ENCODE measurements at regions not wholly inside any gene's neighbourhood (a gene's known extent, or its start where the extent isn't known, plus 50 kb on each side); places are given as distances from the start of the nearest gene placed in this dataset.

DNA sequence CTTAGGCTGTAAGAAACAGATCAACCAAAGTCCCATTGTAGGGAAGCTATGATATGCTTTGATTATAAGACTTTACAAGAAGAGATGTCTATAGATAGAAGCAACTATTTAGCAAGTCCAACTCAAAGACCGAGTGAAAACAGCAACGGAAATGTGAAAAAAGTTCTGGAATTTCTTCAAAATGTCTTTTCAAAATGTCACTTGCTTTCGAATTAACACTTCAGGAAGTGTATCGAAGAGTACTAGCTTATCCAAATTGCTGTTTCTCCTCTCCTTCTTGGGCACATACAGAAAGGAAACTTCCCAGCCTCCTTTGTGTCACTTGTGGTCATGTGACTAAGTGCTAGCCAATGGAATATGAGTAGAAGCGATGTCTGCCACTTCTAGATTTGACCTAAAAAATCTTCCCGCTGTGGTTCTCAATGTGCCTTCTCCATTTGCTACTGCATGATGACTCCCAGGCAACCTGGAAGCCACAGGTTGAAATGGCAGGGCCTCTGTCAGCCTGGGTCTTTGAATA, 89.9 kb downstream of the TSEN15 start:
- DNase-seq, result no peak

DNA sequence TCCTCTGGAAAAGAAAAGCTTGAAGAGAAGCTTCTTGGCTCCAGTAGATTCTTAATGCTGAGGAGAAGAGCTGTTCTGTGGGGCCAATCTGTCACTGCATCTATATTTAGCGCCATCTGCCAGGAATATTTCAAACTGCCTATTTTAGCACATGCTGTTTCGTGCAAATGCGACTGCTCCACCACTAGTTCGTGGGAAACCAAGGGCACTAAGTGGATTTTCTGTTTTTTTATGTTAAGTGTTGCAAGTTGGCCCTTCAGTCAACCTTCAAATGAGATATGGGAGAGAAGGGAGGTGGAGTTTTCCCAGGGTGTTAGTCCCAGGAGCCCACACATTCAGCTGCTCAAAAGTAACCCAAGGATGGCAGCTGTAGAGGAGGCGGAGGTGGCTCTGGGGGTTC, 91.9 kb downstream of the TSEN15 start:
- DNase-seq, result peak in 1 of 3 donors; percentile 21

DNA sequence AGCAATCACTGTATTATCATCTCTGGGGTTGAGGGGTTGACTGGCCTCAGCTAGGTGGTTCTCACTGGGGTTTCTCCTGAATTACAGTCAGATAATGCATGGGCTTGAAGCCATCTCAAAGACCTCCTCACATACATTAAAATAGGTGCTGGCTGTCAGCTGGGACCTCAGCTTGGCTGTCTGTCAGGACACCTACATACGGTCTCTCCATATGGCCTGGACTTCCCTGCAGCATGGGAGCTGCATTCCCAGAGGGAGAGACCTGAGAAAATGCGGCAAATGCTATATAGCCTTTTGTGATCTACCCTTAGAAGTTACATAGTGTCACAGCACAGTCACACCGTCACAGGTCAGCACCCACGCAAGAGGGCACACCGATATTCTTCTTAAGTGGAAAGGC, 93.6 kb downstream of the TSEN15 start:
- DNase-seq, result no peak

DNA sequence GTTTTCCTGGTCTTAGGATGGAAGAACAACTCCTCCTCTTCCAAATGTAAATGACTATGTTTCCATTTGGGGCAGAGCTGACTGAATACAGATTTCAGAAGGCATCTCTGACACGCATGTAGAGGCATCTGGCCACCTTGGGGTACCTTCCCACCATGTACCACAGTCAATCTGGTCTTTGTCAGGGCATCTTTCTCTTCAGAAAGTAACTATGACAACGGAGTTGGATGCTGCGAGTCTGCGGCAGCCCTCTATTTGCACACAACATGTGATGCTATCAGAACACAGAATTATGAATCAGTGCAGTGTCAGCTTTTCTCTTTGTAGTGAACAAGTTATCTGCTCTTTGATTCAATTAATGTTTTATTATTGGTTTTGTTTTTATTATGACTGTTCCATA, 94.7 kb downstream of the TSEN15 start:
- DNase-seq, result no peak

DNA sequence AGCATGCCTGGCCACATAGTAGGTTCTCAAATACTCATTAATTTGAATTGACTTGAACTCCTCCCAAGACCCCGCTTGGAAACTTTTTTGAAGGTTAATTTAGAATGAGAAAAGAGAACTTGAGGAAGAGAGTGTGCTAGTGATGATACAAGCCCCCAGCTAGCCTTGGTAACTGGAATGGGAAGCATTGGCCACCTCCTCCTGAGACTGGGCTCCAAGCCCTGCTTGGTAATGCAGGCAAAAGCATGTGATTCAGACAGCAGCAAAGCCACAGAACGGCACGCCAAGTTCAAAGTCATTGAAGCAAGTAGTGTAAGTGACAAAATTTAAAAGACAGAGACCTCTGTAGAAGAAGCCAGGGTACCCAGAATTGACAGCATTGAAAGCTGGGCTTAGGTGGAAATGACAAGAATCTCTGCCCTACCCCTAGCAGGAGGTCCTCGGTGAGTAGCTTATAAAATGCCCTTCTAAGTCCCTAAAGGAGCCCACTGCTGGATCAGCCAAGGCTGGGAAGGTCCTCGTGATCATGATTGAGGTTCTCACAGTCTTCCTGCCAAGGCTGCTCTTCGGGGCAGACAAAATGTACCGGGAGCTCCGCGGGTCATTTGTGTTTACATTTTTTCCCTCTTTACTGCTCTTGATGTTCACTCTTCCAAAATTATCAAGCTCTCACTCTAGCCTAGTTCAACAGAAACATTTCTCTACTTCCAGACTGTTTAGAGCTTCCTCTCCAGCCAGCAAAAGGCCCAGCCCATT, 99.4 kb downstream of the TSEN15 start:
- peak; percentile 57 to 77 (median 62) for DNase-seq

DNA sequence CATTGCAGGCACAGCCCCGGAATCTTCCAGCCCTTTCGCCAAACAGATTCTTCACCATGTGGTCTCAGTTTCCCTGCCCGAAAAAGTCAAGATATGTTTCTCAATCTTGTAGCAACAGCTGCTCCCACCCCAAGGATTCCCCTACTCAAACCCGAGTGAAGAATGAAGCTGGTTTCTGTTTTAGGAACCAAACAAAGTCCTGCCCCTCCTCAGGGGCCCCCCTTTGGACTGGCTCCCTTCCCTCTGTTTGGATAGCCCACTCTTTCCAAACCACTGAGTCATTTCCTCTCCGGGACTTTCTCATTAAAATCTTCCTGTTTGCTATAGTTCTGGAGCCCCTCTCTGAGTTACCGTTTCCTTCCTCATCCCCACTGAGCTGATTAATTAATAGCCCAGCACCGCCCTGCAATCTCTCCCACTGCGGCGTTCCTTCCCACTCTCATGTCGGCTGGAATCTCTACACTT, 100.9 kb downstream of the TSEN15 start:
- DNase-seq, result peak; percentile 95 to 98 (median 96)

DNA sequence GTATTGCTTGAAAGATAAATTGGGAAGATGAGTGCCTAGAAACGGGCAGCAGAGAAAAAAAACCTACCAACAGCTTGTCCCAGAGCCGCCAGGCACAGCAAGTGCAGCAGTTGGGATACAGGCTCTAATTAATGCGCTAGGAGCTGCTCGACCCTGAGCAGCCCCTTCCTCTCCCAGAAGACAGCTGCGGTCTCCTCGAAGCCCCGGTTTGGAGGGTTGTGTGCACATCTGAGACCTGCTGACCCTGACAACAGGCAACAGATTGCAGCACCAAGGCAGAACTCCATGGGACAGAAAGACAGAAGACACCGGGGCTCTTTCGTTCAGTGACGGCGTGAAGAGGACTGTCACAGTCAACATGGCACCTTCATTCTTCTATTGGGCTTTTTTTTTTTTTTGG, 101.4 kb downstream of the TSEN15 start:
- DNase-seq, result peak in 2 of 3 donors; percentile 46 to 55

DNA sequence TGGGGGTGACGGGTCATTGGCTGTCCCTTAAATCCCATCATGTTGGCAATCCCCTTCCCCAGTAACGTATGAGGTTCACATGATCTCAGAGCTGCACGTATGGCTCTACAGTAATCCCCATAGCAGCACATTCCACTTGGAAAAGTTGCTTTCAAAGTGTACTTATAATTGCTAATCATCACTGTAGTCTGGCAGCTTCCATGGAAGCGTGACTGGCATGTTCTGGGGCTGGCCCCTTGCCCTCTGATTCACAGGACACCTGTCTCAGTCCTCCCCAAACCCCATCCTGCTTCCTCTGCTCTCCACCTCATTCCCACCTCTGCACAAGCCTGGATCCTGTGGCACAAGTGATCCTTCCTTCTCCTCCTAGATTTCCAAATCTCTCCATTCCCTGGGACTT, 102.2 kb downstream of the TSEN15 start:
- peak in 1 of 3 donors; percentile 40 for DNase-seq

DNA sequence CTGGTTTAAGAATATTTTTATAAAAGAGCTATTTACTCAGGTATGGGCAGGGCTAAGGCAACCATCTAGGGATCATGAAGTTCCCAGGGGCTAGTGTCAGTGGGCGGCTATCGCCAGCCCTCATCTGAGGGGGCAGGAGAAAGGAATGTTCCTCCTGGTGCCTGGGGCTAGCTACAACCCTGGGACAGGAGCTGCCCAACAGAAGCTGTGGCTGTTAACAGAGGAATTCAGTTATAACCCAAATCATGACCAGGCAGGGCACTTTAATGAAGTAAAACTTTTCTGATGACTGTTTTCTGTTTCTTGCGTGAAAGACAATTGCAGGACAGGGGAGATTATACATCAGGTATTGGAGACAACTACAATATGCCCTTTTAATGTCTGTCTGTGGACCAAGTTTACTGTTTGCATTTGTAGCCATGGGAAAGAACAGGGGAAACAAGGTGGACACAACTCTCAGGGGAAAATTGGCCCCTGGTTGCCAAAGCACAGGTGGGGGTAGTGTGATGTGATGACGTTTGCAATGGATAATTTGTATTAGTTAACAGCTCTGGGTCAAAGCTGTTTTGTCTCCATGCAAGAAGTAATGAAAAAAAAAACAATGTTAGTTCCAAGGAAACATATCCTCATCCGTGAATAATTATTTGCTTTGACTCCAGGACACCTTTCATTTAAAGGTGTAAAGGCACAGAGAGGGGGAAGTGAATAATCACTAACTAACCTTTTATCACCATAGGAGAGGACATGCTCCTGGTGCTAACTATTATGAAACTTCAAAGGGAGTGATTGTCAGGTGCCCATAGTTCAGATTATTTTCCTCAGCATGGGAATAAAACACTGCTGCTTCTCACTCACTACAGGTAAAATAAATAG, 105.2 kb downstream of the TSEN15 start:
- no peak for DNase-seq

DNA sequence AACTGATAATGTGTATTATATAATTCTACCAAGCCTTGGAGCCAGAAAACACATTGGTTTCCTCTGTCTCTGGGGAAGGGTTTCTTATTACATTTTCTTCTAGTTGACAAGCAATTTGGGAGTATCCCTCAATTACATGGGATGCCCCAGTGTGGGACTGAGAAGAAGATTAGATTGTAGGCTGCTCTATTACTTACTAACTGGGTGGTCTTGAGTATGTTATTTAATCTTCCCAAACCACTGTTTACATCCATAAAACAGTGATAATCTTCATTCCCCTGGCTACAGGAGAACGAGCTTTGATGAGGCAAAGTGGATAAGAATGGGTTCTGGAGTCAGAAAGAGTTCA, 105.8 kb downstream of the TSEN15 start:
- no peak for DNase-seq

DNA sequence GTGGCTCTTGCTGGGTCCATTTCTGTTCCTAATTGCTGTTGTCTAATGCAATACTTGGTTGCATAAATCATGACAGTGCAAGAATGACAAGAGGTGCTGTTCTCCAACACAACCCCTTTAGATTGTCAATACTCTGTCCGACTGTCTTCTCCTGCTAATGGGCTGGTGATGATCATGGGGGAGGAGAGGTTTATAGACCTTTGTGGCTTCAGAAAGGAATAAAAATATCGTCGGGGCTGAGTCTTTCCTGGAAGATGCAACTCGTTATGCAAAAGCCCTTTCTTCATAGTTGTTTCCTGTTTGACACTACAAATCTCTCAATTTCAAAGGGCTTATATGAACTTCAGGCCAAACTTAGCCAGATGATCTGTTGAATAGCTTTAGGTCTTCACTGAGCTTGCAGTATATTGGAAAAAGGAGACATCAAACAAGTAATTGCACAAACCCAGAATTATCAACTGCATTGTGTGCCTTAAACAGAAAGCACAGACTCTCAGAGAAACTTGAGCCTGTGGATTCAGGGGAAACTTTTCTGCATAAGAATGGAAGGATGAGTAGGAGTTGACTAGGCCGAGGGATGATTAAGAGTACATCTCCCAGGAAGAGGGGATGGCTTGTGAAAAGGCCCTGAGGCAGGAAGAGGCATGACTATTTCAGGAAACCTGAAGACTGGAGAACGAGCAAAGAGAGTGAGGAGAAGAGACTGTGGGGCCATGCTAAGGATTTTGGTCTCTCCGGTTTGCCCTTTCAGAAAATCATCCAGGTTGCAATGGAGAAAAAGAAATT, 107.6 kb downstream of the TSEN15 start:
- peak; percentile 79 to 90 (median 81) for DNase-seq

DNA sequence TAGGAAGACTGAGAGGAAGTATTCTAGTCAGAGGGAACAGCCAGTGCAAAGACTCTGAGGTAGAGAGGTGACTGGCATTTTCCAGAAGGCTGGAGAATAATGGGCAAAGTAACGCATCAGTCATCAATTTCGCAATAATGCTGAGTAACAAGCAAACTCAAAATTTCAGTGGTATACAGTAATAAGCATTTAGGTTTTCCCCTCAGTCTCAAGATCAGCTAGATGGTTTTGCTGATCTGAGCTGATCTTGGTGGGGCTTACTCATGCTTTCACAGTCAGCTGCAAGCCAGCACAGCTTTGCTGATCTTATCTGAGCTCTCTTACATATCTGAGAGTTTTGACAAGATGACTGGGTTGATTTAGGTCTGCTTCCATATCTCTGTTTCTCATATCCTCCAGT, 108.7 kb downstream of the TSEN15 start:
- peak; percentile 89 to 99 (median 96) for DNase-seq

DNA sequence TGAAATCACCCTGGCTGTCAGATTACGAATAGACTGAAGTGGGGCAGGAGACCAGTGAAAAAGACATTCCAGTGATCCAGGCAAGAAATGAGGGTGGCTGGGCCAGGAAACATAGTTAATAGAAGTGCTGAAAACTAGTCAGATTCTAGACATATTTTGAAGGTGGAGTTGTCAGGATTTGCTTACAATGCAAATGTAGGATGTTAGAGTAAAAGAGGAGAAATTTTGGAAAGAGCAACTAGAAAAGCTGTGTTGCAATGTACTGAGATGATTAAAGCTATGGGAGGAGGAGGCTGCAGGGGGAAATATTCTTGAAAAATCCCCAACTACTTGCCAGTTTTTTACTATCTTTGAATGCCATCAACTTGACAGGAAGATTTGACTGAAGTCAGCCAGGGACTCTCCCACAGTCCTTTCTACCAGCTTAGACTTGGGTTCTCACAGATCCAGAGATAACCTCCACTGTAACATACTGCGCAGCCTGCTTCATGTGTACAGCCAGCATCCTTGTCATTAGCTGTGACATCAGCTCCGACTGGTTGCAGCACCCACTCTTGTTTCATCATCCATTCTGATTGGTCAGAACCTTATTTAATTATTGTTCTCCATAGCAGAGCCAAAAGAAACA, 109.7 kb downstream of the TSEN15 start:
- DNase-seq, result peak; percentile 93 to 99 (median 93)

DNA sequence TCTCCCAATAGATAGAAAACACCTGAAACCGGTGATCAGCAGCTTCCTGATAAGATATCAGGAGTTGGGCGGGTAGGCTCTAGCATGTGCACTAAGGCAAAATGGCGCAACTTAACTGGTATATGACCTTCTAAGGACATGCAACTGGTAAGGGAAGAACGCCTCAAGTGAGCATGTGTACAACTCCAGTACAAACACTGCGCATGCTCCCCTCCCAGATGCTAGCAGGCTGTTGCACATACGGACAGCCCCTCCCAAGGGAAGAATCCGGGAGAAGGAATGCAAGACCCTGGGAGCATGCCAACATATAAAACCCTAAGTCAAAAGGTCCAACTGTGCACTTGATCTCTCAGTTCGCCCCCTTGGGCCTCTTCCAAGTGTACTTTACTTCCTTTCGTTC, 110.8 kb downstream of the TSEN15 start:
- DNase-seq, result no peak

DNA sequence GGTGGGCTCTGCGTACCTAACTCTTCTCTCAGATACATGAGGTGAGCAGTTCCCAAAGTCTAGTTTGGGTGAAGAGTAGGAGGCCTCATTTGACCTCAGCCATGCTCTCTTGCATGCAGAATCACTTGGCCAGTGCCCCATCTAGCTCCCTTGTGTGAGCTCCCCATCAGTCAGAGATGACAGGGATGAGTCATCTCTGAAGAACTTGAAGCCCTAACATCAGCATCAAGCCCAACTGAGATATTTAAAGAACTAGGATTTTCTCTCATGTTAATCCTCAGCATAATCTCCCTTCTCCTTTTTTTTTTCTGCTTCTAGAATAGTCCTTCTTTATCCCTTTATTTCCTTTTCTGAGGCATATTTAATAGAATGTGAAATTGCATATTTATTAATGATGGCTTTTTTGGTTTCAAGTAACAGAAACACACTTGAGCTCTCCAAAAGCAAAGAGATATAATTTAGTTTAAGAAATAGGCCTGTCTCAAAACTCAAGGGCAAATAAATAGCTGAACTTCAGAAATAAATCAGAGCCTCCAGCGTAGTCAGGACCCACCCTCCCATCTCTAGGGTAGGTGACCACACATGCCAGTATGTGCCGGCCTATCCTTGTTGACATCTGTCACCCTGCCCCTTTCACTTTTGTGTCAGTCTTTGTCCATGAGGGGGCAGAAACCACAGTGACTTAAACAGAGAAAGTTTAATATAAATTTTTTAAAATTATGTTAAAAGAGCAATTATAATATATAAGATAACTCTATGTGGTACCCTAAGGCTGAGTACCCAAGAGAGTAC, 112.3 kb downstream of the TSEN15 start:
- peak; percentile 72 to 82 (median 81) for DNase-seq

DNA sequence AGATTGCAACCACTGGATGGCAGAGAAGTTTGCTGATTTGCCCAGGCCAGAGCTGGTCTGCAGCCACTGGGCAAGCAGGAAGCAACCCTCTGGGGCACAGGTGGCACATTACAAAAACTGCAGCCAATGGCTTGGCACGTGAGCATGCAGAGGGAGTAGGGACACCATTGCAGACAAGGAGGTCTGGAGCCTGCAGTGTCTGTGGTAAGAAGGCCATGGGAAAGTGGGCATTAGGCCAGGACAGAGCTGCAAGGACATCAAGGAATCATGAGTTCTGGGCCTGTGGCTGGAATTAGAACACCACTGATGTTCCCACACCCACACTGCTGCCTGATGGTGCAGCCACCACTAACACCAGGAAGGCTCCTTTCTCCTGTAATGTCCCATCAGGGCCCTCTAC, 113.0 kb downstream of the TSEN15 start:
- peak in 1 of 3 donors; percentile 41 for DNase-seq

DNA sequence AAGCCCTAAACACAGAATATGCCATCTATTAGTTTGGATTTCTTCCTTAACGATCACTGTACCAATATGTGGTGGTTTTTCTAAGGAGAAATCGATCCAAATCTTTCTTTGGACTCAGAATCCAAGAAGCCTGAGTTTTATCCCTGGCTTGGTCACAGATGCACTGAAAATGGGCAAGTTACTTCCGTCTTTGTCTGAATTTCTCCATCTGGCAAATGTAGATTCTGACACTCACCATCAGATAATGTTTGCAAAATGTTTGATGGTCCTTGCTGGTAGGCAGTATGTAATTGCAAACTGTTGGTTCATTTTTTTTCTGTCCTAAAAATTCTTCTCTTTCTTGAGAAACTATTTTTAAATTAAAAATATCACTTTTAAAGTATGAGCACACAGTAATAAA, 115.0 kb downstream of the TSEN15 start:
- DNase-seq, result no peak

DNA sequence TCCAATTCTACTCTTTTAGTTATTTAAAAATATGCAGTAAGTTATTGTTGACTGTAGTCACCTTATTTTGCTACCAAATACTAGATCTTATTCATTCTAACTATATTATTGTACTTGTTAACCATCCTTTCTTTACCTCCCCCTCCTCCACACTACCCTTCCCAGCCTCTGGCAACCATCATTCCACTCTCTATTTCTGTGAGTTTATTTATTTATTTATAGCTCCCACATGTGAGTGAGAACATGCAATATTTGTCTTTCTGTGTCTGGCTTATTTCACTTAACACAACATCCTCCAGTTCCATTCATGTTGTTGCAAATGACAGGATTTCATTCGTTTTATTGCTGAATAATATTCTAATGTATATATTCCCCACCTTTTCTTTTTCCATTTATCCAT, 115.8 kb downstream of the TSEN15 start:
- DNase-seq, result no peak

DNA sequence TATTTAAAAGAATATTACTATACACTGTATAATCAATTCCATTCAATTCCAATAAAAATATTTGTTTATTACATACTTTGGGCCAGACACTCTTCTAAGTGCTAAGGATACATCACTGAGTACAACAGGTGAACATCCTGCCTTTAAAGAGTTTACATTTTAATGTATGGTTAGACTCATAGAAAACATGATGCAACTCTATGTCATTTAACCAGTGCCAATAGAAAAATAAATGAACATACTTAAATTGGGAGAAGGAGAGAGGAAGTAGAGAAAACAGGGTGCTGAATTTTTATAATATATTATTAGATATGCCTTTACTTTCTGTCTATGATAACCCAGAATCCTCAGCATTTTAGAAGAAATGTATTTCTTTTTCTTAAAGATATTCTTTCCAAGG, 119.2 kb downstream of the TSEN15 start:
- no peak for DNase-seq

DNA sequence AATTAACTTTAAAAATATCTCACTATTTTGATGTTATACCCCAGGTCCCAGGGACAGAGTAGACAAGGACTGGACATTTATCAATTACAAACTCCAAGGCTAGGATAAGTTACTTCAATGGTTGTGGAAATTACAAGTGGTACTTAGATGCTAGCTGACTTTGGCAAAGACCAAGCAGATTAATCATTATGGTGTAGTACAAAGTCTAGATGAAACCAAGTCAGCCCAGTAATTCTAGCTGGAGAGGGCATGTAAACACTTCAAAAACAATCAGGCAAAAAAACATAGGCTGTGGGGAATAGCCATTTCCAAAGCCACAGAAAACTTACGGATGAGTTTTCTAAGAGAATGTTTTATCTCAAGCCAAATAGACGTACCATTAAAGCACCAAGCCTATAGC, 124.5 kb downstream of the TSEN15 start:
- no peak for DNase-seq

DNA sequence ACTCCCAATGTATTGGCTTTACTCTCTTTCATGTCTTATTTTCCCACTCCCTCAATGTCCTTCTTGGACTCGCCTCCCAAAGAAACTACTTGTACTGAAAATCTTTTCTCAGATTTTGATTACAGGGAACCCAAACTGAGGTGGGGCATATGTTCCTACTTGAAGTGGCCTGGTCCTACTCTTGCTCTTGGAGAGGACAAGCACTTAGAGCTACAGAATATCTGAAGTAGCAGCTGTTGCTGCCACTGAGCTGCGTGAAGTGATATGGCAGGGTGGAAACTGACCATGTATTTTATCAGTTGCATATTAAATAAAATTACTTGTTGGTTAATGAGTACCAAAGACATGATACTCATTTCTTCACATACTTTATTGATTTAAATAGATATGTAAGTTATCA, 129.5 kb downstream of the TSEN15 start:
- DNase-seq, result no peak

DNA sequence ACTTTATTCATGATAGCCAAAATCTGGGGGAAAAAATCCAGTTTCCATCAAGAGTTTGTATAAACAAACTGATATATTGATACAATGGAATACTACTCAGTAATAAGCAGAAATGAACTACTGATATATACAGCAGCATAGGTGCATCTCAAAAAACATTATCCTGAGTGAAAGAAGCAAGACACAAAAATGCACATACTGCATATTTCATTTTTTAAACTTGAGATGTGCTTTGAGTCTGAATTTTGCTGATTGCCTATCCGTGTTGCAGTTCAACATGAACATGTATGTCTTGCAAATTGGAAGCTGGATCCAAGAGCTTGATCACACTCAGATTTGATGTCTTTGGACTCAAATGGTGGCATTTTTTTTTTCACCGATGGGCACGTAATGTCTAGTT, 132.4 kb downstream of the TSEN15 start:
- no peak for DNase-seq

Measured in suppressor macrophage treated with lipopolysaccharide for 1 hour (primary cell).